SU-DHL-6 (cell line): ENCODE measurements at regions not wholly inside any gene's neighbourhood (a gene's known extent, or its start where the extent isn't known, plus 50 kb on each side); places are given as distances from the start of the nearest gene placed in this dataset.

Experiments
- H2AFZ ChIP-seq: fragments of 200-600 bp; sonication (generic); 2 replicates; pipeline ENCODE4 v1.6.1; 2014; ENCODE audit warnings: low read depth, mild to moderate bottlenecking, moderate library complexity, mixed read lengths, antibody characterized with exemption, low read length; ENCODE audit not compliant: severe bottlenecking
- H3F3A ChIP-seq: fragments of 200-600 bp; shearing (Covaris generic); 2 replicates; pipeline ENCODE4 v1.6.0; 2016; ENCODE audit warnings: antibody characterized with exemption, mild to moderate bottlenecking; ENCODE audit not compliant: insufficient read depth
- H3K27ac ChIP-seq: fragments of 200-600 bp; sonication (generic); 2 replicates; pipeline ENCODE4 v1.5.1; 2016; ENCODE audit warnings: low read depth, mild to moderate bottlenecking, low read length, moderate library complexity, mixed read lengths
- H3K27me3 ChIP-seq: fragments of 200-600 bp; sonication (generic), shearing (Covaris generic); 2 replicates; pipeline ENCODE4 v1.6.0; 2014; ENCODE audit warnings: mild to moderate bottlenecking, low read length
- H3K36me3 ChIP-seq: fragments of 200-600 bp; sonication (generic); 2 replicates; pipeline ENCODE4 v1.6.1; 2014; ENCODE audit warnings: mild to moderate bottlenecking, low read length, mixed read lengths
- H3K4me2 ChIP-seq: fragments of 300-600, 200-600 bp; shearing (Covaris generic), sonication (generic); 2 replicates; pipeline ENCODE4 v1.6.0; 2014; ENCODE audit warnings: low read length, low read depth, mild to moderate bottlenecking; ENCODE audit not compliant: poor library complexity, severe bottlenecking
- H3K4me3 ChIP-seq: fragments of 200-600 bp; sonication (generic); 2 replicates; pipeline ENCODE4 v1.5.1; 2014; ENCODE audit warnings: antibody characterized with exemption, low read length, mild to moderate bottlenecking, mixed read lengths; ENCODE audit not compliant: insufficient read depth, poor library complexity, severe bottlenecking
- H3K79me2 ChIP-seq: fragments of 200-600 bp; sonication (generic); 2 replicates; pipeline ENCODE4 v1.6.1; 2014; ENCODE audit warnings: mild to moderate bottlenecking, low read length, moderate library complexity; ENCODE audit not compliant: insufficient read depth
- H3K9ac ChIP-seq: fragments of 200-600 bp; sonication (generic); 2 replicates; pipeline ENCODE4 v1.7.0; 2014; ENCODE audit warnings: mild to moderate bottlenecking, low read length
- H3K9me2 ChIP-seq: fragments of 200-600 bp; sonication (generic); replicated peaks from 2 replicates; pipeline ENCODE4 v1.6.1; 2014; ENCODE audit warnings: low read length; ENCODE audit not compliant: insufficient read depth
- H3K9me3 ChIP-seq: fragments of 200-600 bp; sonication (generic); 2 replicates; pipeline ENCODE4 v1.6.1; 2014; ENCODE audit warnings: low read length, mixed read lengths; ENCODE audit not compliant: insufficient read depth
- H4K20me1 ChIP-seq: fragments of 200-600 bp; sonication (generic); 2 replicates; pipeline ENCODE4 v1.6.1; 2014; ENCODE audit warnings: low read depth, mild to moderate bottlenecking, antibody characterized with exemption, low read length, moderate library complexity, mixed read lengths
- EZH2phosphoT487 ChIP-seq: fragments of 200-600 bp; sonication (generic), shearing (Covaris generic); conservative IDR thresholded peaks from 2 replicates; pipeline ENCODE4 v1.6.1; 2018; ENCODE audit warnings: mild to moderate bottlenecking, antibody characterized with exemption, low read length, moderate library complexity, mixed read lengths
- TF ChIP-seq, protein P1 (sequence below): fragments of 200-600 bp; sonication (generic); IDR thresholded peaks from one replicate; pipeline ENCODE4 v1.5.1; 2017; ENCODE audit warnings: antibody characterized with exemption, mild to moderate bottlenecking, low read length, moderate library complexity; ENCODE audit not compliant: insufficient read depth, poor library complexity, severe bottlenecking

DNA sequence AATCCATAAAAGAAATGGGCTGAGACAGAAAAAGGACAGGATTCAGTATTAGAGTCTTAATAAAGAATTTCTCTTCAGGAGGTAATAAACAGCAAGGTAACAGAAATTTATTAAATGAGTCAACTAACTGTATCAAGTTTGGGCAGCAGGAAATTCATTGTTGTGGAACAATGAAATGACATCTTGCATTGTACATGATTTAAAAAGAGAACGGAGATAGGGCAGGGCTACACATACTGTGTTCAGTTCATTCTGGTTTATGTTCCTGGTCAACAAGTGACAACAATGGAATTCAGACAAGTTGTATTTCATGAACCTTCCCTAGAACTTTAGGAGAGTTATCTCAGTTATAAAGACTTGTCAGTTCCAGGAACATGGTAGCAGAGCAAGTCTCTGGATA, 961.3 kb downstream of the SOCS6 start:
- Histone ChIP-seq H3K27ac (no peak overlapping the region), H4K20me1 (no peaks in the 10 kb centered on the region), H3K27me3 (no peaks in the 10 kb centered on the region), H3K9ac (no peak overlapping the region), H3K79me2 (no peaks in the 10 kb centered on the region), H2AFZ (no peak overlapping the region), H3K36me3 (no peaks in the 10 kb centered on the region), H3K4me2 (no peak overlapping the region), H3K4me3 (no peak overlapping the region), H3K9me3 (no peaks in the 10 kb centered on the region), H3F3A (no peaks in the 10 kb centered on the region), H3K9me2 (no peaks in the 10 kb centered on the region)
- TF ChIP-seq, protein P1, sequence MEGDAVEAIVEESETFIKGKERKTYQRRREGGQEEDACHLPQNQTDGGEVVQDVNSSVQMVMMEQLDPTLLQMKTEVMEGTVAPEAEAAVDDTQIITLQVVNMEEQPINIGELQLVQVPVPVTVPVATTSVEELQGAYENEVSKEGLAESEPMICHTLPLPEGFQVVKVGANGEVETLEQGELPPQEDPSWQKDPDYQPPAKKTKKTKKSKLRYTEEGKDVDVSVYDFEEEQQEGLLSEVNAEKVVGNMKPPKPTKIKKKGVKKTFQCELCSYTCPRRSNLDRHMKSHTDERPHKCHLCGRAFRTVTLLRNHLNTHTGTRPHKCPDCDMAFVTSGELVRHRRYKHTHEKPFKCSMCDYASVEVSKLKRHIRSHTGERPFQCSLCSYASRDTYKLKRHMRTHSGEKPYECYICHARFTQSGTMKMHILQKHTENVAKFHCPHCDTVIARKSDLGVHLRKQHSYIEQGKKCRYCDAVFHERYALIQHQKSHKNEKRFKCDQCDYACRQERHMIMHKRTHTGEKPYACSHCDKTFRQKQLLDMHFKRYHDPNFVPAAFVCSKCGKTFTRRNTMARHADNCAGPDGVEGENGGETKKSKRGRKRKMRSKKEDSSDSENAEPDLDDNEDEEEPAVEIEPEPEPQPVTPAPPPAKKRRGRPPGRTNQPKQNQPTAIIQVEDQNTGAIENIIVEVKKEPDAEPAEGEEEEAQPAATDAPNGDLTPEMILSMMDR: no peak
- no peak for TF ChIP-seq EZH2phosphoT487

- no peak overlapping the region for H2AFZ ChIP-seq
Observed at GRCh38 chr18:71249791-71250190, 960.9 kb downstream of the SOCS6 start.

DNA sequence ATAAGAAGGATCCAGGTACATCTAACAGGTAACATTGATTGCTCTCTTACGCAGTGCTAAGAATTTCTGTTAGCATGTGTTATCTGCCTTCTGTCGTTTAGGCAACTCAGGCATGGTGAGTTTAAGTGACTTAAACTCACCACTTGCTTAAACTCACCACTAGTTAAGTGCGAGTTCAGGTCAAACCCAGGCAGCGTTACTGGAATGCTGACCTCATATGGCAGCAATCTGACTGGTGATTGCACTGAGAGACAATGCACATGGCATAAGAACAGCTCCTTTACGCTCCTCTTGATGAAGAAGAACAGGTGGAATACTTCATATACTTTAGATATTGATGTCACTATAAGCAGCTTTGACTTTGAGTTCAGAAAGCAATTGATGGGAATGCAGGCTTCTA, 954.1 kb downstream of the SOCS6 start:
- Histone ChIP-seq H3K9me3 (no peaks in the 10 kb centered on the region), H3K79me2 (no peaks in the 10 kb centered on the region), H3K27ac (no peak overlapping the region), H3K4me3 (no peak overlapping the region), H3K27me3 (no peaks in the 10 kb centered on the region), H3K4me2 (no peak overlapping the region), H3F3A (no peaks in the 10 kb centered on the region), H3K9ac (no peak overlapping the region), H4K20me1 (no peaks in the 10 kb centered on the region), H2AFZ (no peak overlapping the region), H3K36me3 (no peaks in the 10 kb centered on the region), H3K9me2 (no peaks in the 10 kb centered on the region)
- TF ChIP-seq EZH2phosphoT487: no peak
- TF ChIP-seq, protein P1: no peak

More at GRCh38 chr18:71249791-71250190, 960.9 kb downstream of the SOCS6 start:
- Histone ChIP-seq H3K27me3 (no peaks in the 10 kb centered on the region), H3K36me3 (no peaks in the 10 kb centered on the region), H3K79me2 (no peaks in the 10 kb centered on the region), H3K27ac (no peak overlapping the region), H3K9me3 (no peaks in the 10 kb centered on the region), H3K9me2 (no peaks in the 10 kb centered on the region), H3K4me3 (no peak overlapping the region), H3K9ac (no peak overlapping the region), H3F3A (no peaks in the 10 kb centered on the region), H4K20me1 (no peaks in the 10 kb centered on the region), H3K4me2 (no peak overlapping the region)
- TF ChIP-seq EZH2phosphoT487: no peak
- TF ChIP-seq, protein P1: no peak
